ENCODE measurements at regions not wholly inside any gene's neighbourhood (a gene's known extent, or its start where the extent isn't known, plus 50 kb on each side); places are given as distances from the start of the nearest gene placed in this dataset.
"Not testable (repeated sequence)": the region's sequence is repeated elsewhere in the genome, so short reads cannot be mapped to it uniquely, and the experiment has no call there.

DNA sequence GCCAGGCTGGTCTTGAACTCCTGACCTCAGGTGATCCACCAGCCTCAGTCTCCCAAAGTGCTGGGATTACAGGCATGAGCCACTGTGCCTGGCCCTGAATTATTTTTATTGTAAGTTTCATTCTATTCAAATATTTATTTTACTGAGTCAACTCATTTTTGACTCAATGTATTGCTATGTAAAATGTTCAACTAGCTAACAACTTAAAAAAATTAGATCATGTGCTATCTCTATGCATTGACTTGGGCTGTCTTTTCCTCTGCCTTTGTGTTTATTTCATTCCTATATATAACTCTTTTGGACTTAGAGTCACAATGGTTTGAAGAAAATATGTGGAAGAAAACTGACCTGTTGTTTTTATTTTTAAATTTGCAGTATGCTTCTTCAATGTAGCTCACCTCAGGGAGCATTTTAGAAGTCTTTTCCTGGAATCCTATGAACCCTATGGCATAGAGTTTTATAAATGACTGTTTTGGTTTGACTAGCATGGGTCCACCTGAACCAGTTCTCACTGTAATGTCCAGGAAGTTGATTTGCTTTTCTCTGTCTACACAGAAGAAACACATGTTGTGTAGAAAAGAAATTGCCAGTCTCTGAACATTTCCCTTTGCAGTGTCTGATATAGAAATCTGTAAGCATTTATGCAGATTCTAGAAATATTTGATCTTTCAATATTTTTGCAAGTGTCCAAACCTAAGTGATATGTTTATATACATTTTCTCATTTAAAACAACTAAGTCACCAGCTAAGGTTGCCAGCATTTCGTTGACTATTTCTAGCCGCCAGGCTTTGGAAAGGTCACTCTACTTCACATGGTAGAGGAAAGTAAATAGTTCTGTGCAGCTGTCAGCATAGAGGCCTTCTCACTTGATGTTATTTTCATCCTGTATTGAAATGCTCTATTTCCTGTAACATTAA, 138.8 kb downstream of the PCSK1 start:
- no peak for TF ChIP-seq CTCF (IDR thresholded peaks at IDR 0.05)
- TF ChIP-seq EP300 (IDR thresholded peaks at IDR 0.05; ENCODE audit: low read depth): no peak
- TF ChIP-seq POLR2A (IDR thresholded peaks at IDR 0.05): no peak
- TF ChIP-seq POLR2AphosphoS5 (IDR thresholded peaks at IDR 0.05): no peak
- no peaks in the 10 kb centered on the region for H3K36me3 ChIP-seq
- H3K4me1 ChIP-seq: no peaks in the 10 kb centered on the region
- 61% methylated on average over 2 of the region's 2 CpGs; no CpG with 5 or more reads in 1 of the 2 donors for whole genome bisulfite sequencing, 2 donors (ENCODE audit: low coverage in 1 of 2)
- in situ Hi-C loops (cut with MboI; ENCODE audit: low pct_ligation_motif_present in 1 of 4, low pct_unique_long_range_greater_than_20kb in 1 of 4, low sequenced_read_pairs in 3 of 4): no loop called here
- no peaks in the 10 kb centered on the region for H3K9me3 ChIP-seq
- H3K27me3 ChIP-seq: no peaks in the 10 kb centered on the region
- intact Hi-C loops (cut with DNase I; ENCODE audit: low total_unique reads): no loop called here
- H3K27ac ChIP-seq: no peak overlapping the region
- no peak for DNase-seq
- no peak overlapping the region for H3K4me3 ChIP-seq

GRCh38 chr5:96292582-96293247, 140.3 kb downstream of the PCSK1 start:
- intact Hi-C loops (cut with DNase I; ENCODE audit: low total_unique reads): no loop called here
- Histone ChIP-seq H3K27me3 (no peaks in the 10 kb centered on the region), H3K36me3 (no peaks in the 10 kb centered on the region), H3K4me1 (no peaks in the 10 kb centered on the region), H3K4me3 (no peak overlapping the region), H3K27ac (no peak overlapping the region), H3K9me3 (no peaks in the 10 kb centered on the region)
- TF ChIP-seq POLR2AphosphoS5 (IDR thresholded peaks at IDR 0.05): no peak
- no peak for TF ChIP-seq CTCF (IDR thresholded peaks at IDR 0.05)
- TF ChIP-seq EP300 (IDR thresholded peaks at IDR 0.05; ENCODE audit: low read depth): no peak
- TF ChIP-seq POLR2A (IDR thresholded peaks at IDR 0.05): no peak
- WGBS, 2 donors (ENCODE audit: low coverage in 1 of 2): 87% methylated on average over 8 of the region's 8 CpGs
- in situ Hi-C loops (cut with MboI; ENCODE audit: low pct_ligation_motif_present in 1 of 4, low pct_unique_long_range_greater_than_20kb in 1 of 4, low sequenced_read_pairs in 3 of 4): no loop called here
- DNase-seq: no peak

GRCh38 chr5:96289287-96289686, 143.8 kb downstream of the PCSK1 start:
- intact Hi-C loops (cut with DNase I; ENCODE audit: low total_unique reads); H3K27ac ChIP-seq; H3K27me3 ChIP-seq; DNase-seq; H3K36me3 ChIP-seq; in situ Hi-C loops (cut with MboI; ENCODE audit: low pct_ligation_motif_present in 1 of 4, low pct_unique_long_range_greater_than_20kb in 1 of 4, low sequenced_read_pairs in 3 of 4); H3K4me3 ChIP-seq; H3K9me3 ChIP-seq: not testable (repeated sequence)
- WGBS, 2 donors (ENCODE audit: low coverage in 1 of 2): 77 to 84% methylated on average over 5 of the region's 5 CpGs
- H3K4me1 ChIP-seq: peaks cover 0 to 10% (median 4%) of the 10 kb centered on the region in 4 donors

DNA sequence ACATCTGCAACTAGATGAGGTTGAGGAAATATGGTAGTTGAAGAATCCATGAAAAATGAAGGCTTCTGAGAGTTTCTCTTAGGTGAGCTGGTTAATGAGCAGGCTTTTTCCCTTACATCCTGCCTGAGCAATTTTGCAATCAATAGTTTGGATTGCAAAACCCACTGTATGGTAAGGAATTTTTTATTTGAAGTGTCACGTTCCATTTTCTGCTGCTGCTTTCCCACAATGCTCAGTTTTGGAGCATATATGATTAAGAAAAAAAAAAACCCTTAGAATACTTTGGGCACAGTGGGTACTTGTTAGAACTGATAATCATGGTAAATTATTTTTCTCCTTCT, 144.2 kb downstream of the PCSK1 start:
- no peaks in the 10 kb centered on the region for H3K9me3 ChIP-seq
- 73 to 83% methylated on average over 1 of the region's 1 CpG for WGBS, 2 donors (ENCODE audit: low coverage in 1 of 2)
- H3K27ac ChIP-seq: no peak overlapping the region
- no peaks in the 10 kb centered on the region for H3K36me3 ChIP-seq
- no peak for DNase-seq
- no peak overlapping the region for H3K4me3 ChIP-seq
- in situ Hi-C loops (cut with MboI; ENCODE audit: low pct_ligation_motif_present in 1 of 4, low pct_unique_long_range_greater_than_20kb in 1 of 4, low sequenced_read_pairs in 3 of 4) (no loop called here), intact Hi-C loops (cut with DNase I; ENCODE audit: low total_unique reads) (no loop called here)
- no peaks in the 10 kb centered on the region for H3K27me3 ChIP-seq
- H3K4me1 ChIP-seq: peaks cover 0 to 15% (median 7%) of the 10 kb centered on the region in 4 donors
- TF ChIP-seq CTCF (IDR thresholded peaks at IDR 0.05) (no peak), POLR2AphosphoS5 (IDR thresholded peaks at IDR 0.05) (no peak), POLR2A (IDR thresholded peaks at IDR 0.05) (no peak), EP300 (IDR thresholded peaks at IDR 0.05; ENCODE audit: low read depth) (no peak)
